ENCODE measurements at regions not wholly inside any gene's neighbourhood (a gene's known extent, or its start where the extent isn't known, plus 50 kb on each side); places are given as distances from the start of the nearest gene placed in this dataset.

DNA sequence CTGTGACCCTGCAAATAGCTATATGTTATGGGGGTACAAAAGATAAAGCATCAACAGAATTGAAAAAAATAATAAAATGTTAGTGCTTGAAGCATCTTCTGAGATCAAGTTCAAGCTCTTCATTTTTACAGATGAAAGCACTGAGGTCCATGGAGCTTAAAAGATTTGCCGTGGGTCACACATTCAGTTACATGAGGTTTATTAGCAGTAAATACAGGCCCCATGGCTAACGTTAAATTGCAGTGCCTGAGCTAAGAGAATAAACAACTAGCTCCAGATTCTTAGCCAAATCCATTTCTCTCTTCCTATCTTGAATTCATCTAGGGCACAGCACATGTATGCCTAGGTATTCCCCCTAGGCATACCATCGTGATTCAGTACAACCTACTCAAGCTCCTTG, 2052.7 kb upstream of the C9orf72 start:
- Histone ChIP-seq H3K4me3 (ENCODE audit: insufficient read depth, low read depth, low read length) (no peak overlapping the region), H2BK120ac (ENCODE audit: low read depth, low read length) (no peak overlapping the region), H4K20me1 (ENCODE audit: insufficient read depth, low read length) (no peaks in the 10 kb centered on the region), H2AFZ (replicated peaks; ENCODE audit: low read length, poor library complexity) (no peak overlapping the region), H3K4me1 (ENCODE audit: control insufficient read depth, insufficient read depth, low read length) (no peaks in the 10 kb centered on the region), H2BK5ac (ENCODE audit: low read depth, low read length, poor library complexity, severe bottlenecking) (no peak overlapping the region), H3K4ac (ENCODE audit: low read depth, low read length) (no peak overlapping the region), H4K5ac (ENCODE audit: low read depth, low read length) (no peak overlapping the region), H2AK9ac (replicated peaks; ENCODE audit: low read depth, low read length, poor library complexity) (no peak overlapping the region), H3K18ac (ENCODE audit: low read depth, low read length) (no peak overlapping the region), H4K8ac (ENCODE audit: low read depth in 2 of 2, low read length in 2 of 2) (no peak overlapping the region), H3K9ac (ENCODE audit: low read depth, low read length) (no peak overlapping the region), H2BK20ac (ENCODE audit: low read depth, low read length) (no peak overlapping the region), H3K27me3 (ENCODE audit: control insufficient read depth, insufficient read depth, low read length) (no peaks in the 10 kb centered on the region), H2AK5ac (ENCODE audit: low read depth, low read length) (no peak overlapping the region), H4K91ac (ENCODE audit: insufficient read depth, low read depth, low read length) (no peak overlapping the region), H3K9me3 (ENCODE audit: control insufficient read depth, insufficient read depth, low read length) (peaks cover 4% of the 10 kb centered on the region), H3K14ac (replicated peaks; ENCODE audit: low read depth, low read length) (no peak overlapping the region), H3K4me2 (ENCODE audit: low read depth, low read length) (no peak overlapping the region), H3K56ac (ENCODE audit: extremely low read depth, insufficient read depth, low read length) (no peak overlapping the region), H2BK15ac (ENCODE audit: low read depth, low read length) (no peak overlapping the region), H3K9me1 (ENCODE audit: insufficient read depth, low read length) (no peaks in the 10 kb centered on the region), H3K27ac (ENCODE audit: insufficient read depth, low read length) (no peak overlapping the region), H3K36me3 (ENCODE audit: control insufficient read depth, insufficient read depth, low read length) (no peaks in the 10 kb centered on the region), H3K23ac (ENCODE audit: low read depth, low read length) (no peak overlapping the region), H3K79me1 (ENCODE audit: low read depth in 1 of 2, low read length in 2 of 2) (no peaks in the 10 kb centered on the region)
- dilution Hi-C loops (cut with HindIII; ENCODE audit: low sequenced_read_pairs, unreplicated experiment) (no loop called here), in situ Hi-C loops (cut with MboI; ENCODE audit: low sequenced_read_pairs) (no loop called here), intact Hi-C loops (cut with micrococcal nuclease) (no loop called here)
- ChIA-PET POLR2A (ENCODE audit: unreplicated experiment) (no interaction called here), CTCF (no interaction called here)
- BruUV-seq (replicated peaks) = no TSS peak
- TF ChIP-seq SMC3 (IDR thresholded peaks at IDR 0.05; ENCODE audit: low read depth, low read length) (no peak), MAZ (IDR thresholded peaks at IDR 0.05; ENCODE audit: borderline replicate concordance, low read depth, low read length) (no peak), RAD21 (IDR thresholded peaks at IDR 0.05; ENCODE audit: low read length) (no peak), FOS (IDR thresholded peaks at IDR 0.05; ENCODE audit: low read depth, low read length) (no peak), CEBPB (IDR thresholded peaks at IDR 0.05; ENCODE audit: low read depth, low read length) (no peak), MXI1 (IDR thresholded peaks at IDR 0.05; ENCODE audit: borderline replicate concordance, low read depth, low read length) (no peak), RCOR1 (IDR thresholded peaks at IDR 0.05; ENCODE audit: insufficient replicate concordance, low read length) (no peak), POLR2A (IDR thresholded peaks at IDR 0.05; ENCODE audit: low read depth, low read length) (no peak), BHLHE40 (IDR thresholded peaks at IDR 0.05; ENCODE audit: low read depth, low read length) (no peak), MAFK (IDR thresholded peaks at IDR 0.05; ENCODE audit: low read depth, low read length) (no peak), NFE2L2 (IDR thresholded peaks at IDR 0.05; ENCODE audit: low read depth, low read length) (no peak)
- TF ChIP-seq, protein P1, sequence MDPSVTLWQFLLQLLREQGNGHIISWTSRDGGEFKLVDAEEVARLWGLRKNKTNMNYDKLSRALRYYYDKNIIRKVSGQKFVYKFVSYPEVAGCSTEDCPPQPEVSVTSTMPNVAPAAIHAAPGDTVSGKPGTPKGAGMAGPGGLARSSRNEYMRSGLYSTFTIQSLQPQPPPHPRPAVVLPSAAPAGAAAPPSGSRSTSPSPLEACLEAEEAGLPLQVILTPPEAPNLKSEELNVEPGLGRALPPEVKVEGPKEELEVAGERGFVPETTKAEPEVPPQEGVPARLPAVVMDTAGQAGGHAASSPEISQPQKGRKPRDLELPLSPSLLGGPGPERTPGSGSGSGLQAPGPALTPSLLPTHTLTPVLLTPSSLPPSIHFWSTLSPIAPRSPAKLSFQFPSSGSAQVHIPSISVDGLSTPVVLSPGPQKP (IDR thresholded peaks at IDR 0.05; ENCODE audit: borderline replicate concordance, low read depth, low read length) = no peak
- TF ChIP-seq, protein P2, sequence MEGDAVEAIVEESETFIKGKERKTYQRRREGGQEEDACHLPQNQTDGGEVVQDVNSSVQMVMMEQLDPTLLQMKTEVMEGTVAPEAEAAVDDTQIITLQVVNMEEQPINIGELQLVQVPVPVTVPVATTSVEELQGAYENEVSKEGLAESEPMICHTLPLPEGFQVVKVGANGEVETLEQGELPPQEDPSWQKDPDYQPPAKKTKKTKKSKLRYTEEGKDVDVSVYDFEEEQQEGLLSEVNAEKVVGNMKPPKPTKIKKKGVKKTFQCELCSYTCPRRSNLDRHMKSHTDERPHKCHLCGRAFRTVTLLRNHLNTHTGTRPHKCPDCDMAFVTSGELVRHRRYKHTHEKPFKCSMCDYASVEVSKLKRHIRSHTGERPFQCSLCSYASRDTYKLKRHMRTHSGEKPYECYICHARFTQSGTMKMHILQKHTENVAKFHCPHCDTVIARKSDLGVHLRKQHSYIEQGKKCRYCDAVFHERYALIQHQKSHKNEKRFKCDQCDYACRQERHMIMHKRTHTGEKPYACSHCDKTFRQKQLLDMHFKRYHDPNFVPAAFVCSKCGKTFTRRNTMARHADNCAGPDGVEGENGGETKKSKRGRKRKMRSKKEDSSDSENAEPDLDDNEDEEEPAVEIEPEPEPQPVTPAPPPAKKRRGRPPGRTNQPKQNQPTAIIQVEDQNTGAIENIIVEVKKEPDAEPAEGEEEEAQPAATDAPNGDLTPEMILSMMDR (conservative IDR thresholded peaks at IDR 0.05; ENCODE audit: low read depth, low read length) = no peak
- TF ChIP-seq, protein P3, sequence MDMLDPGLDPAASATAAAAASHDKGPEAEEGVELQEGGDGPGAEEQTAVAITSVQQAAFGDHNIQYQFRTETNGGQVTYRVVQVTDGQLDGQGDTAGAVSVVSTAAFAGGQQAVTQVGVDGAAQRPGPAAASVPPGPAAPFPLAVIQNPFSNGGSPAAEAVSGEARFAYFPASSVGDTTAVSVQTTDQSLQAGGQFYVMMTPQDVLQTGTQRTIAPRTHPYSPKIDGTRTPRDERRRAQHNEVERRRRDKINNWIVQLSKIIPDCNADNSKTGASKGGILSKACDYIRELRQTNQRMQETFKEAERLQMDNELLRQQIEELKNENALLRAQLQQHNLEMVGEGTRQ (IDR thresholded peaks at IDR 0.05; ENCODE audit: low read depth, low read length) = no peak
- ATAC-seq (ENCODE audit: low read depth) (no peak), DNase-seq (no peak)
- no CpG with 5 or more reads among the region's 3 CpGs for WGBS, 2 experiments (ENCODE audit: extremely low coverage in 2 of 2, insufficient read length in 1 of 2)
